Breast epithelium (tissue), 4 donors: ENCODE measurements at regions not wholly inside any gene's neighbourhood (a gene's known extent, or its start where the extent isn't known, plus 50 kb on each side); places are given as distances from the start of the nearest gene placed in this dataset.
A peak's percentile ranks its signal among the peaks of the same experiment; 100 is the strongest.

Experiments
- DNase-seq, 2 donors: peaks; one replicate each; pipeline ENCODE4 v3.0.0-alpha.2; 2019; ENCODE audit warnings: low spot score in 2 of 2
- H3K27ac ChIP-seq, 2 donors: fragments of 200-600 bp; sonication (generic) in 1 of 2; one replicate each; pipeline ENCODE4 v1.5.1; 2016 to 2019; ENCODE audit warnings: mild to moderate bottlenecking in 1 of 2
- H3K27me3 ChIP-seq, 2 donors: fragments of 200-600 bp; sonication (generic) in 1 of 2; one replicate each; pipeline versions ENCODE4 v1.5.1 to v1.6.0; 2017 to 2019; ENCODE audit warnings: control low read depth in 1 of 2, mild to moderate bottlenecking in 1 of 2
- H3K36me3 ChIP-seq: fragments of 200-600 bp; one replicate; pipeline ENCODE4 v1.5.1; 2019
- H3K4me1 ChIP-seq, 2 donors: fragments of 200-600 bp; sonication (generic); one replicate each; pipeline ENCODE4 v1.5.1; 2016 to 2019; ENCODE audit warnings: control low read depth in 1 of 2
- H3K4me3 ChIP-seq, 3 donors: fragments of 200-600 bp; sonication (generic); 1 replicate in 2 of 3; 2 replicates in 1 of 3; pipeline ENCODE4 v1.5.1; 2016 to 2019; ENCODE audit warnings: mild to moderate bottlenecking in 3 of 3, moderate library complexity in 2 of 3
- H3K9me3 ChIP-seq, 2 donors: fragments of 200-600 bp; sonication (generic) in 1 of 2; one replicate each; pipeline ENCODE4 v1.5.1; 2016 to 2019; ENCODE audit warnings: control low read depth in 1 of 2
- POLR2A ChIP-seq: fragments of 450-650 bp; IDR thresholded peaks from one replicate; pipeline ENCODE4 v1.6.1; 2016; ENCODE audit warnings: antibody characterized with exemption, mild to moderate bottlenecking, moderate library complexity
- POLR2AphosphoS5 ChIP-seq, 3 donors: sonication (generic); formaldehyde crosslinking; IDR thresholded peaks; one replicate each; pipeline ENCODE4 v1.6.1; 2017; ENCODE audit warnings: antibody characterized with exemption in 3 of 3
- intact Hi-C: fragments of 100-400 bp; cut with DNase I; formaldehyde crosslinking; loops from one replicate; pipeline ENCODE4 v1.15.1; 2023; ENCODE audit warnings: low total_unique reads
- TF ChIP-seq, protein P1 (sequence below), 3 donors: fragments of 450-650 bp; IDR thresholded peaks; one replicate each; pipeline ENCODE4 v1.5.1; 2016 to 2017; ENCODE audit warnings: antibody characterized with exemption in 3 of 3, mild to moderate bottlenecking in 3 of 3, moderate library complexity in 3 of 3

DNA sequence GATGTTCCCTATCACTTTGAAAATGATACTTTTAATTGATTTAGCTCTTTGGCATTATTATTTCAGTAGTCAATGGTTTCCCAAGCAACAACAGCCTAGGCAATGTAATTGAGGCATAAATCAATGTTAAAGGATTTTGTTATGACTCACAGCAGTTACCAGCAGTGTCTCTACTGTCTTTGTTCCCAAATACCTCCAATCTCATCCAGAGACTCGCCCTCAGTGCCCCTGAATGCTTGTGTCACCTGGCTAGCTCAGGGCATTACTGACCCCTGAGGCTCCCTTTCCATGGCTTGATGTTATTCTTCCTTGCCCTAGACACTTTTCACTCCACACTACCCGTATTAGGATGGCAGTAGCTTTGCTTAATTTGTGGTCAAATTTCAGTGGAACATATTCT, 227.2 kb downstream of the SQOR start:
- H3K36me3 ChIP-seq: no peaks in the 10 kb centered on the region
- no peak overlapping the region for H3K27ac ChIP-seq
- H3K4me3 ChIP-seq: no peak overlapping the region
- no peak for DNase-seq
- H3K27me3 ChIP-seq: no peaks in the 10 kb centered on the region
- intact Hi-C loops: no loop called here
- no peaks in the 10 kb centered on the region for H3K9me3 ChIP-seq
- TF ChIP-seq, protein P1, sequence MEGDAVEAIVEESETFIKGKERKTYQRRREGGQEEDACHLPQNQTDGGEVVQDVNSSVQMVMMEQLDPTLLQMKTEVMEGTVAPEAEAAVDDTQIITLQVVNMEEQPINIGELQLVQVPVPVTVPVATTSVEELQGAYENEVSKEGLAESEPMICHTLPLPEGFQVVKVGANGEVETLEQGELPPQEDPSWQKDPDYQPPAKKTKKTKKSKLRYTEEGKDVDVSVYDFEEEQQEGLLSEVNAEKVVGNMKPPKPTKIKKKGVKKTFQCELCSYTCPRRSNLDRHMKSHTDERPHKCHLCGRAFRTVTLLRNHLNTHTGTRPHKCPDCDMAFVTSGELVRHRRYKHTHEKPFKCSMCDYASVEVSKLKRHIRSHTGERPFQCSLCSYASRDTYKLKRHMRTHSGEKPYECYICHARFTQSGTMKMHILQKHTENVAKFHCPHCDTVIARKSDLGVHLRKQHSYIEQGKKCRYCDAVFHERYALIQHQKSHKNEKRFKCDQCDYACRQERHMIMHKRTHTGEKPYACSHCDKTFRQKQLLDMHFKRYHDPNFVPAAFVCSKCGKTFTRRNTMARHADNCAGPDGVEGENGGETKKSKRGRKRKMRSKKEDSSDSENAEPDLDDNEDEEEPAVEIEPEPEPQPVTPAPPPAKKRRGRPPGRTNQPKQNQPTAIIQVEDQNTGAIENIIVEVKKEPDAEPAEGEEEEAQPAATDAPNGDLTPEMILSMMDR (IDR thresholded peaks at IDR 0.05): no peak
- no peak for TF ChIP-seq POLR2A
- no peak for TF ChIP-seq POLR2AphosphoS5 (IDR thresholded peaks at IDR 0.05)
- H3K4me1 ChIP-seq: no peaks in the 10 kb centered on the region

DNA sequence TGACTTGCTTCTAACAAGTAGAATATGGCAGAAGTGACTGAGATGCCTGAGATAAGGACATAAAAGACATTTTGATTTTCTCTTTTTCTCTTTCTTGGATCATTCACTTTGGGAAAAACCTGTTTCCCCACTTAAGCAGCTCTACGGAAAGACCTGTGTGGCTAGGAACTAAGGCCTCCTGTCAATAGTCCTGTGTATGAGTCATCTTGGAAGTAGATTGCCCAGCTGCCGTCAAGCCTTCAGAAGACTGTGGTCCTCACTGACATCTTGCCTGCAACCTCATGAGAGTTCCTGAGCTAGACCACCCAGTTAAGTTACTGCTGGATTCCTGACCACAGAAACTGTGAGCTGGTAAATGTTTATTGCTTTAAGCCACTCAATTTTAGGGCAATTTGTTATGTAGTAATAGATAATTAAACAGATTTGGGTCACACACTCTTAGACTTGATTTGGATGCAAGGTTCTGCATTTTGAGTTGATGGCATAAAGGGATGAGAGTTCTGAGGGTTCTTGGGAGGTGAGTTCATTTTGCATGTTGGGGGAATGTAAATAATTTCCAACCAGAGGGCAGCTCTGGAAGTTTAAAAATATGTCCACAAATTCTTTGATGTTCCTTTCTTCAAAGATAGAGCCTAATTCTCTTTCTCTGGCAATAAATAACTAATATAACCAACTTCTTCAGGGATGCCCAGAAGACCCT, 229.2 kb downstream of the SQOR start:
- intact Hi-C loops: no loop called here
- H3K4me1 ChIP-seq: no peaks in the 10 kb centered on the region
- no peak for DNase-seq

DNA sequence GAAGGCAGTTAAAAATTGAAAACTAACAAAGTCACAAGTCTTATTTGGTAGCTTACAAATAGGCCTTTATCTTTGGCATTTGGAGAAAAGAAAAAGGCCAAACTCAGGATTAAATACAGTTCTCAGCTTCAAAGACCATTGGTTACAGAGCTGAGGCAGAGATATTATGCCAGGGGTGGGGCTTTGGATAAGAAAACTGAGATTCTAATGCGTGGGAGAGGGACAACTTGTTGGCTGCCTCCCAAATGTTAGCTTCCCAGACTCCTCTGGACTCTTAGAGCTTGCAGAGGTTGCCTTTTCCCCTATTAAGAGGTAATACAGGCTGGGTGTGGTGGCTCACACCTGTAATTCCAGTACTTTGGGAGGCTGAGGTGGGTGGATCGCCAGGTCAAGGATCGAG, 231.8 kb downstream of the SQOR start:
- TF ChIP-seq POLR2AphosphoS5 (IDR thresholded peaks at IDR 0.05): no peak
- TF ChIP-seq POLR2A: no peak
- TF ChIP-seq, protein P1 (IDR thresholded peaks at IDR 0.05): no peak
- intact Hi-C loops: no loop called here

More for the DNA sequence above, 229.2 kb downstream of the SQOR start:
- Histone ChIP-seq H3K9me3 (no peaks in the 10 kb centered on the region), H3K27me3 (no peaks in the 10 kb centered on the region), H3K27ac (peak overlapping the region in 1 of 2 donors; percentile 19), H3K4me3 (no peak overlapping the region), H3K36me3 (no peaks in the 10 kb centered on the region)
- TF ChIP-seq, protein P1 (IDR thresholded peaks at IDR 0.05): no peak
- no peak for TF ChIP-seq POLR2AphosphoS5 (IDR thresholded peaks at IDR 0.05)
- no peak for TF ChIP-seq POLR2A

DNA sequence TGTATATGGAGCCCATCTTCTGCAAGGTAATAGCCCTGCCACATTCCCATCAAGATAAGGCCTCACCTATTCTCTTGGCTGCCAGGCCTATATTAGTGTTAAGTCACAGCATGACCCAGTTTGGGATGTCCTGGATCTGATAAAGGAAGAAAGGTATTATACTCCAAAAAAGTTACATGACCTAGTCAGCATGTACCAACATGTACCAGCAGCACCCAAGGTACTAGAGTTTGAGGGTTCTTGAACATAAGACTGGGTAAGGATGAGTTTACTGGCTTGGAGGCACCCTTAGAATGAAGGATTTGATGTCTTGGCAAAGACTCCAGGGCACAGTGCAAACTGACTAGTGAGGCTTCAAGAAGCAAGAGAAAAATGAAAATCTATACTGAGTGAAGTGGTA, 232.5 kb downstream of the SQOR start:
- DNase-seq: no peak
- intact Hi-C loops: no loop called here
- Histone ChIP-seq H3K27me3 (no peaks in the 10 kb centered on the region), H3K27ac (no peak overlapping the region), H3K4me1 (no peaks in the 10 kb centered on the region), H3K9me3 (no peaks in the 10 kb centered on the region), H3K4me3 (no peak overlapping the region), H3K36me3 (no peaks in the 10 kb centered on the region)
- TF ChIP-seq POLR2AphosphoS5 (IDR thresholded peaks at IDR 0.05) (no peak), POLR2A (no peak)
- TF ChIP-seq, protein P1 (IDR thresholded peaks at IDR 0.05): no peak

More for the DNA sequence above, 231.8 kb downstream of the SQOR start:
- no peak for DNase-seq
- H3K4me3 ChIP-seq: no peak overlapping the region
- no peaks in the 10 kb centered on the region for H3K9me3 ChIP-seq
- no peak overlapping the region for H3K27ac ChIP-seq
- H3K27me3 ChIP-seq: no peaks in the 10 kb centered on the region
- no peaks in the 10 kb centered on the region for H3K36me3 ChIP-seq
- no peaks in the 10 kb centered on the region for H3K4me1 ChIP-seq

DNA sequence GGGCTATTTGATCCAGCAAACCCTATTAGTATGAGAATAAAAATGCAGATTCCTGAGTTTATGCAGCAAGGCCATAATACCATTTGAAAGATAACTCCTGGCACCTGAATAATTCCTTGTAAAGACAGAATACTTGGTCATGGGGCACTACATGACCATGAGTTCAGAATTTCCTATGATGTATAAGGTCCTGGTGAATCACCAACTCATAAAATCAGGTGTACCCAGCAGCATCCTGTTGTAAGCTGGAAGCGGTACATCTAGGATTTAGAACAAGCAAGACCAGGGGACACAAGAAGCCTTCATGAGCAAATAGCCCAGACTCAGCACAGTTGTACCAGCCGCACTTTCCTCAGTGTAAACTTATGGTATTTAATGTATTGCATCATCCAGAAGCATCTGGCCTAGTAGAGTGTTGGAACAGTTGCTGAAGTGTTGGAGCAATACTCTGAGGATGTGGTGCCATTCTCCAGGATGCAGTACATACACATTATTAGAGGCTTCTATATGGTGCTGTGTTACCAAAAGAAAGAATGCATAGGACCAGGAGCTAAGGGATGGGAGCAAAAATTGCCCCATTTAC, 233.4 kb downstream of the SQOR start:
- no peak for TF ChIP-seq POLR2A
- TF ChIP-seq, protein P1 (IDR thresholded peaks at IDR 0.05): no peak
- no peak for TF ChIP-seq POLR2AphosphoS5 (IDR thresholded peaks at IDR 0.05)

More for the DNA sequence above, 233.4 kb downstream of the SQOR start:
- DNase-seq: no peak
- Histone ChIP-seq H3K27me3 (no peaks in the 10 kb centered on the region), H3K27ac (no peak overlapping the region), H3K4me1 (no peaks in the 10 kb centered on the region), H3K9me3 (no peaks in the 10 kb centered on the region), H3K4me3 (no peak overlapping the region), H3K36me3 (no peaks in the 10 kb centered on the region)
- intact Hi-C loops: no loop called here
